Left lung (tissue), 4 donors: ENCODE measurements at regions not wholly inside any gene's neighbourhood (a gene's known extent, or its start where the extent isn't known, plus 50 kb on each side); places are given as distances from the start of the nearest gene placed in this dataset.

ENCODE experiments used
- ATAC-seq: fragments of 200-7000 bp; cut with Tn5 transposase; one replicate; pipeline ENCODE4 v1.9.1; 2020; ENCODE audit warnings: moderate library complexity
- DNase-seq, 4 donors: peaks; one replicate each; pipeline ENCODE4 v3.0.0-alpha.2; 2013 to 2020
- H3K27ac ChIP-seq, 2 donors: fragments of 200-600 bp; sonication (generic) in 1 of 2; one replicate each; pipeline versions ENCODE4 v1.5.0 to v1.8.0; 2020 to 2021
- H3K27me3 ChIP-seq, 2 donors: fragments of 200-600 bp; sonication (generic) in 1 of 2; one replicate each; pipeline versions ENCODE4 v1.5.0 to v1.8.0; 2020 to 2021
- H3K36me3 ChIP-seq, 2 donors: fragments of 200-600 bp; sonication (generic) in 1 of 2; one replicate each; pipeline versions ENCODE4 v1.5.0 to v1.8.0; 2020 to 2021
- H3K4me1 ChIP-seq, 2 donors: fragments of 200-600 bp; one replicate each; pipeline ENCODE4 v1.8.0; 2021
- H3K4me3 ChIP-seq, 2 donors: fragments of 200-600 bp; sonication (generic) in 1 of 2; one replicate each; pipeline versions ENCODE4 v1.5.0 to v1.8.0; 2020 to 2021; ENCODE audit warnings: mild to moderate bottlenecking in 1 of 2
- H3K9me3 ChIP-seq, 2 donors: fragments of 200-600 bp; sonication (generic) in 1 of 2; one replicate each; pipeline versions ENCODE4 v1.5.0 to v1.8.0; 2020 to 2021
- intact Hi-C, 2 donors: fragments of 100-400 bp; cut with DNase I; formaldehyde crosslinking; loops; one replicate each; pipeline versions ENCODE4 v1.11.2 to v1.14.2; 2022
- TF ChIP-seq, protein P1 (sequence below), 2 donors: fragments of 200-600 bp; sonication (generic) in 1 of 2; IDR thresholded peaks; one replicate each; pipeline versions ENCODE4 v1.5.0 to v1.8.0; 2021; ENCODE audit warnings: antibody characterized with exemption in 2 of 2
- donor health status: DM: no; HTN: yes; CAD: no.
- donor health status: DM: no; HTN: no; CAD: no.

DNA sequence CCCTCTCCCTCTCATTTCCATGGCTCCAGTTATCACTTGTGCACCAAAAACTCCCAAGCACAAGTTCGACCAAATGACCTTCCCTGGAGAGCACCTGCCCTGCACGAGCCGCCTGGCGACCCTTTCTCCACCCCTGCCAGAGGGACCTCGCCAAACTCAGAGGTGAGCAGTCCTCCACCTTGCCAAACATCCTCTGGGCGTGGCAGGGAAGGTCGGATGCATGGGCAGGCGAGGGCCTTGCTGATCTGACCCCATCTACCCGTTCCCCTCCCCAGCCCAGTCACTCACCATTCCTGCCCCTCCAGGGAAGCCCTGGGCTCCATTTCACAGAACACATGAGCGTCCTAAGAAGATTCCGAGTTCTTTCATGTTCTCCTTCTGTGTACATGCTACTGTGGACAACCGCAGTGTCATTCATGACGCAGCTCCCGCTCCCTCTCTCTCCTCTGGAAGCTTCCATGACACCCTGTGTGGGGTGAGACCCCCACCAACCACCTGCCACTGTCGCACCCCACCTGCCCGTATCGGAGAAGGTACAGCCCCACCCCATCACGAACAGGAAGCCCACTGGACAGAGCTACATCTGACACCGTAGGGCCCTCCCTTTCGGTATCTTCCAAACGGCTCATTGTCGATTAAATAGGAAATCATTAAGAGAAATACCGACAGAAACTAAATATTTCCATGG lies 104.3 kb downstream of the DACT2 start:
- DNase-seq, result peak in 1 of 4 donors; percentile 69

DNA sequence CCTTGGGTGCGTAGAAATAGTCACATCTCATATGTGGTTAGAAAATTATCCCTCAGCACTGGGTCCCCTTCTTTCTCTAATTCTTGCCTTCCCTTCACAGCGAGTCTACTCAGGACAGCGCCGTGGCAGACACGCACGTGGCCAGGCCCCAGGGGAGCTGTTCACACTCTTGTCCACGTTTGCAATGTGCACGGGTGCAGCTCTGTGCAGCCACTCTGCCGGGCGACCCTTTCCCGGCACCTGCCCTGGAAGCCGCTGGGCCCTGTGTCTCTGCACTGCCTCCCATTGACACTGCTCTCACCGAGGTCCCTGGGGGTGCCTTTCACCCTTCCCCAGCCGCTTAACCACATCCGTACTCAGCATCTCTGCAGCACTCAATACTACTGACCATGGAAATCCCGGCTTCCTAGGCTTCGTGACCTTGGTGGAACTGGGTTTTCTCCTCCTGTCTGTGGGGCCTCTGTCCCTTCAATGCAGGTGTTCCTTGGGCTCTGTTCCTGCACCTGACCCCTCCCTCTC lies 104.9 kb downstream of the DACT2 start:
- no peaks in the 10 kb centered on the region for H3K4me1 ChIP-seq
- no peaks in the 10 kb centered on the region for H3K36me3 ChIP-seq
- no peaks in the 10 kb centered on the region for H3K27me3 ChIP-seq
- ATAC-seq (no peak), DNase-seq (peak in 1 of 4 donors; percentile 57)
- intact Hi-C loops, result no loop called here
- H3K4me3 ChIP-seq, result no peak overlapping the region
- no peak overlapping the region for H3K27ac ChIP-seq
- no peaks in the 10 kb centered on the region for H3K9me3 ChIP-seq
- TF ChIP-seq, protein P1, sequence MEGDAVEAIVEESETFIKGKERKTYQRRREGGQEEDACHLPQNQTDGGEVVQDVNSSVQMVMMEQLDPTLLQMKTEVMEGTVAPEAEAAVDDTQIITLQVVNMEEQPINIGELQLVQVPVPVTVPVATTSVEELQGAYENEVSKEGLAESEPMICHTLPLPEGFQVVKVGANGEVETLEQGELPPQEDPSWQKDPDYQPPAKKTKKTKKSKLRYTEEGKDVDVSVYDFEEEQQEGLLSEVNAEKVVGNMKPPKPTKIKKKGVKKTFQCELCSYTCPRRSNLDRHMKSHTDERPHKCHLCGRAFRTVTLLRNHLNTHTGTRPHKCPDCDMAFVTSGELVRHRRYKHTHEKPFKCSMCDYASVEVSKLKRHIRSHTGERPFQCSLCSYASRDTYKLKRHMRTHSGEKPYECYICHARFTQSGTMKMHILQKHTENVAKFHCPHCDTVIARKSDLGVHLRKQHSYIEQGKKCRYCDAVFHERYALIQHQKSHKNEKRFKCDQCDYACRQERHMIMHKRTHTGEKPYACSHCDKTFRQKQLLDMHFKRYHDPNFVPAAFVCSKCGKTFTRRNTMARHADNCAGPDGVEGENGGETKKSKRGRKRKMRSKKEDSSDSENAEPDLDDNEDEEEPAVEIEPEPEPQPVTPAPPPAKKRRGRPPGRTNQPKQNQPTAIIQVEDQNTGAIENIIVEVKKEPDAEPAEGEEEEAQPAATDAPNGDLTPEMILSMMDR (IDR thresholded peaks at IDR 0.05), result no peak

More for the DNA sequence above, 104.3 kb downstream of the DACT2 start:
- no peak overlapping the region for H3K4me3 ChIP-seq
- H3K27me3 ChIP-seq, result no peaks in the 10 kb centered on the region
- H3K9me3 ChIP-seq, result no peaks in the 10 kb centered on the region
- intact Hi-C loops, result no loop called here
- no peaks in the 10 kb centered on the region for H3K4me1 ChIP-seq
- ATAC-seq, result no peak
- TF ChIP-seq, protein P1 (IDR thresholded peaks at IDR 0.05), result no peak
- H3K27ac ChIP-seq, result no peak overlapping the region
- no peaks in the 10 kb centered on the region for H3K36me3 ChIP-seq

DNA sequence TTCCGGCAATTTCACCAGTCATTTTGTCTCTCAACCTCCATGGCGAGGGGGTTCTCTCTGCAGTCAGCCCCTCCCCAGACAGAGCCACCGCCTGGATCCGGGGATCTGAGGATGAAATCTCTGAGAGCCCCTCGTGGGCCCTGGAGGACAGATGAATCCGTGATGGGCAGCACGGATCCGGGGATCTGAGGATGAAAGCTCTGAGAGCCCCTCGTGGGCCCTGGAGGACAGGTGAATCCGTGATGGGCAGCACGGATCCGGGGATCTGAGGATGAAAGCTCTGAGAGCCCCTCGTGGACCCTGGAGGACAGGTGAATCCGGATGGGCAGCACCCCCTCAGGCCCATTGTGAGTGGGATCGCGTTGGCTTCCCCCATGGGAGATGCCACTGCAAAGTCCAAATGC lies 106.5 kb downstream of the DACT2 start:
- H3K27ac ChIP-seq, result no peak overlapping the region
- no peaks in the 10 kb centered on the region for H3K36me3 ChIP-seq
- DNase-seq, result peak in 1 of 4 donors; percentile 67
- no peak overlapping the region for H3K4me3 ChIP-seq
- no peaks in the 10 kb centered on the region for H3K4me1 ChIP-seq
- no peaks in the 10 kb centered on the region for H3K27me3 ChIP-seq
- no peak for ATAC-seq
- TF ChIP-seq, protein P1 (IDR thresholded peaks at IDR 0.05), result no peak
- intact Hi-C loops, result no loop called here
- no peaks in the 10 kb centered on the region for H3K9me3 ChIP-seq

DNA sequence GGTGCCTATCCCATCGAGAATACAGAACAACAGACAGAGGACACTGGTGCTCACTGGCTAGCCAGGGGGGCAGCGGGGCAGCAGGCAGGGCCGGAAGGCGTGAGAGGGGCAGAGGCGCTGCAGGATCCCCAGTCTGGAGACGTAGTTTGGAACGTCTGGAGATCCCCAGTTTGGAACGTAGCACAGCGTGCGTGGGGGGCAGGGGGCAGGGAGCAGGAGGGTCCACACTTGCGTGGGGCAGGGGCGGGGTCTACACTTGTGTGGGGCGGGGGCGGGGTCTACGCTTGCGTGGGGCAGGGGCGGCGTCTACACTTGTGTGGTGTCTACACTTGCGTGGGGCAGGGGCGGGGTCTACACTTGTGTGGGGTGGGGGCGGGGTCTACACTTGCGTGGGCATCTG lies 107.2 kb downstream of the DACT2 start:
- intact Hi-C loops, result no loop called here
- no peaks in the 10 kb centered on the region for H3K27me3 ChIP-seq
- no peaks in the 10 kb centered on the region for H3K36me3 ChIP-seq
- H3K4me3 ChIP-seq, result no peak overlapping the region
- no peaks in the 10 kb centered on the region for H3K9me3 ChIP-seq
- TF ChIP-seq, protein P1 (IDR thresholded peaks at IDR 0.05), result no peak
- ATAC-seq, result no peak
- DNase-seq, result no peak
- H3K27ac ChIP-seq, result no peak overlapping the region
- no peaks in the 10 kb centered on the region for H3K4me1 ChIP-seq

DNA sequence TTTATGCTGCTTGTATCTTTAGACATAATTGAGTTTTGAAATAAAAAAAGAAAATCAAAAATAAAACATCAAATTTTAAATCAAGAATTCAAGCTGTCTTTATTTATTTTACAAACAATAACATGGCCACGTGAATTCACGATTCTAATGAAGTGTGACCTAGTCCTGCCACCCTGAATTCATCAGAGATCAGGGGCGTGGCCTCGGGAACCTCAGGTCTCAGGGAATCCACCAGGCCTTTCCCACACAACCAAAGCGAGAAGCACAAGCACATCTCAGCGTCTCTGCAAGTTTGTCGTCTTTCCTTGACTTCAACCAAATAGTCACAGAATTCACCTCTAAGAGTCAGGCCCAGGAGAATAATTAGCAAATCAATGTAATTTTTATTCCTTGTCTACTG lies 107.9 kb downstream of the DACT2 start:
- H3K36me3 ChIP-seq, result no peaks in the 10 kb centered on the region
- TF ChIP-seq, protein P1 (IDR thresholded peaks at IDR 0.05), result no peak
- no peak overlapping the region for H3K27ac ChIP-seq
- ATAC-seq (no peak), DNase-seq (no peak)
- intact Hi-C loops, result no loop called here
- no peak overlapping the region for H3K4me3 ChIP-seq
- H3K27me3 ChIP-seq, result no peaks in the 10 kb centered on the region
- H3K4me1 ChIP-seq, result no peaks in the 10 kb centered on the region
- H3K9me3 ChIP-seq, result no peaks in the 10 kb centered on the region
